ENCODE measurements at regions not wholly inside any gene's neighbourhood (a gene's known extent, or its start where the extent isn't known, plus 50 kb on each side); places are given as distances from the start of the nearest gene placed in this dataset.
"Not testable (repeated sequence)": the region's sequence is repeated elsewhere in the genome, so short reads cannot be mapped to it uniquely, and the experiment has no call there.

GRCh38 chr18:52156166-52156565 is 183.8 kb upstream of the DCC start:
- Histone ChIP-seq H3K9me3 (ENCODE audit: low read depth, low read length) (no peaks in the 10 kb centered on the region), H3K36me3 (ENCODE audit: insufficient read depth, low read length) (no peaks in the 10 kb centered on the region), H3K9ac (ENCODE audit: insufficient read length) (no peak overlapping the region), H3K27ac (no peak overlapping the region), H3K4me3 (no peak overlapping the region)
- no peak for DNase-seq (ENCODE audit: low read depth, low spot score)
- TF ChIP-seq POLR2AphosphoS5 (IDR thresholded peaks at IDR 0.05; ENCODE audit: borderline replicate concordance, low read depth, low read length): no peak

GRCh38 chr18:52160636-52161035 is 179.4 kb upstream of the DCC start:
- H3K27ac ChIP-seq: no peak overlapping the region
- DNase-seq (ENCODE audit: low read depth, low spot score): no peak
- no peak overlapping the region for H3K9ac ChIP-seq (ENCODE audit: insufficient read length)
- no peaks in the 10 kb centered on the region for H3K9me3 ChIP-seq (ENCODE audit: low read depth, low read length)
- H3K4me3 ChIP-seq: no peak overlapping the region
- TF ChIP-seq POLR2AphosphoS5 (IDR thresholded peaks at IDR 0.05; ENCODE audit: borderline replicate concordance, low read depth, low read length): no peak
- TF ChIP-seq EZH2 (IDR thresholded peaks at IDR 0.05): no peak
- TF ChIP-seq FOXP2 (optimal IDR thresholded peaks at IDR 0.05; ENCODE audit: control extremely low read depth, extremely low read length, insufficient read depth): no peak
- no peaks in the 10 kb centered on the region for H3K36me3 ChIP-seq (ENCODE audit: insufficient read depth, low read length)

- Histone ChIP-seq H3K9me3 (ENCODE audit: low read depth, low read length) (no peaks in the 10 kb centered on the region), H3K4me3 (no peak overlapping the region), H3K36me3 (ENCODE audit: insufficient read depth, low read length) (no peaks in the 10 kb centered on the region), H3K27ac (no peak overlapping the region), H3K9ac (ENCODE audit: insufficient read length) (no peak overlapping the region)
- DNase-seq (ENCODE audit: low read depth, low spot score): no peak
- TF ChIP-seq POLR2AphosphoS5 (IDR thresholded peaks at IDR 0.05; ENCODE audit: borderline replicate concordance, low read depth, low read length) (no peak), FOXP2 (optimal IDR thresholded peaks at IDR 0.05; ENCODE audit: control extremely low read depth, extremely low read length, insufficient read depth) (no peak), EZH2 (IDR thresholded peaks at IDR 0.05) (no peak)
Measured at GRCh38 chr18:52163478-52163877, 176.5 kb upstream of the DCC start.

GRCh38 chr18:52168131-52168530 is 171.9 kb upstream of the DCC start:
- not testable (repeated sequence) for DNase-seq (ENCODE audit: low read depth, low spot score); H3K27ac ChIP-seq; H3K36me3 ChIP-seq (ENCODE audit: insufficient read depth, low read length); H3K9ac ChIP-seq (ENCODE audit: insufficient read length); H3K4me3 ChIP-seq; H3K9me3 ChIP-seq (ENCODE audit: low read depth, low read length)

- TF ChIP-seq FOXP2 (optimal IDR thresholded peaks at IDR 0.05; ENCODE audit: control extremely low read depth, extremely low read length, insufficient read depth): no peak
- TF ChIP-seq POLR2AphosphoS5 (IDR thresholded peaks at IDR 0.05; ENCODE audit: borderline replicate concordance, low read depth, low read length): no peak
- H3K9me3 ChIP-seq (ENCODE audit: low read depth, low read length): no peaks in the 10 kb centered on the region
- DNase-seq (ENCODE audit: low read depth, low spot score): no peak
- no peak overlapping the region for H3K4me3 ChIP-seq
- no peak overlapping the region for H3K27ac ChIP-seq
- H3K36me3 ChIP-seq (ENCODE audit: insufficient read depth, low read length): no peaks in the 10 kb centered on the region
- no peak overlapping the region for H3K9ac ChIP-seq (ENCODE audit: insufficient read length)
Measured at GRCh38 chr18:52174220-52174619, 165.8 kb upstream of the DCC start.

- Histone ChIP-seq H3K36me3 (ENCODE audit: insufficient read depth, low read length) (no peaks in the 10 kb centered on the region), H3K27ac (no peak overlapping the region), H3K9me3 (ENCODE audit: low read depth, low read length) (no peaks in the 10 kb centered on the region), H3K4me3 (no peak overlapping the region), H3K9ac (ENCODE audit: insufficient read length) (no peak overlapping the region)
- TF ChIP-seq FOXP2 (optimal IDR thresholded peaks at IDR 0.05; ENCODE audit: control extremely low read depth, extremely low read length, insufficient read depth): no peak
- no peak for TF ChIP-seq POLR2AphosphoS5 (IDR thresholded peaks at IDR 0.05; ENCODE audit: borderline replicate concordance, low read depth, low read length)
- no peak for TF ChIP-seq EZH2 (IDR thresholded peaks at IDR 0.05)
- DNase-seq (ENCODE audit: low read depth, low spot score): no peak
Measured at GRCh38 chr18:52175406-52175805, 164.6 kb upstream of the DCC start.

GRCh38 chr18:52183107-52183506 is 156.9 kb upstream of the DCC start:
- no peak overlapping the region for H3K9ac ChIP-seq (ENCODE audit: insufficient read length)
- no peak overlapping the region for H3K4me3 ChIP-seq
- H3K27ac ChIP-seq: no peak overlapping the region
- TF ChIP-seq EZH2 (IDR thresholded peaks at IDR 0.05) (no peak), POLR2AphosphoS5 (IDR thresholded peaks at IDR 0.05; ENCODE audit: borderline replicate concordance, low read depth, low read length) (no peak), FOXP2 (optimal IDR thresholded peaks at IDR 0.05; ENCODE audit: control extremely low read depth, extremely low read length, insufficient read depth) (no peak)
- H3K9me3 ChIP-seq (ENCODE audit: low read depth, low read length): no peaks in the 10 kb centered on the region
- no peak for DNase-seq (ENCODE audit: low read depth, low spot score)
- H3K36me3 ChIP-seq (ENCODE audit: insufficient read depth, low read length): no peaks in the 10 kb centered on the region

- DNase-seq (ENCODE audit: low read depth, low spot score): no peak
- Histone ChIP-seq H3K9ac (ENCODE audit: insufficient read length) (no peak overlapping the region), H3K27ac (no peak overlapping the region), H3K4me3 (no peak overlapping the region), H3K9me3 (ENCODE audit: low read depth, low read length) (no peaks in the 10 kb centered on the region), H3K36me3 (ENCODE audit: insufficient read depth, low read length) (no peaks in the 10 kb centered on the region)
- TF ChIP-seq POLR2AphosphoS5 (IDR thresholded peaks at IDR 0.05; ENCODE audit: borderline replicate concordance, low read depth, low read length) (no peak), FOXP2 (optimal IDR thresholded peaks at IDR 0.05; ENCODE audit: control extremely low read depth, extremely low read length, insufficient read depth) (no peak), EZH2 (IDR thresholded peaks at IDR 0.05) (no peak)
Measured at GRCh38 chr18:52190195-52190594, 149.8 kb upstream of the DCC start.

- Histone ChIP-seq H3K9me3 (ENCODE audit: low read depth, low read length) (no peaks in the 10 kb centered on the region), H3K36me3 (ENCODE audit: insufficient read depth, low read length) (no peaks in the 10 kb centered on the region), H3K9ac (ENCODE audit: insufficient read length) (no peak overlapping the region), H3K27ac (no peak overlapping the region), H3K4me3 (no peak overlapping the region)
- DNase-seq (ENCODE audit: low read depth, low spot score): no peak
- TF ChIP-seq FOXP2 (optimal IDR thresholded peaks at IDR 0.05; ENCODE audit: control extremely low read depth, extremely low read length, insufficient read depth) (no peak), POLR2AphosphoS5 (IDR thresholded peaks at IDR 0.05; ENCODE audit: borderline replicate concordance, low read depth, low read length) (no peak), EZH2 (IDR thresholded peaks at IDR 0.05) (no peak)
Measured at GRCh38 chr18:52190631-52191030, 149.4 kb upstream of the DCC start.
